Endothelial cell of umbilical vein (primary cell): ENCODE measurements at regions not wholly inside any gene's neighbourhood (a gene's known extent, or its start where the extent isn't known, plus 50 kb on each side); places are given as distances from the start of the nearest gene placed in this dataset.

ENCODE experiments used
- BruUV-seq: library from RNA; stranded (reverse); fragments of 400-500 nt; replicated peaks from 2 replicates; lab custom pipeline; 2021; lab: Mats Ljungman, UMichigan
- CTCF ChIA-PET: fragments of 300-600, 350-600 bp; sonication (Branson Sonifier 250); formaldehyde crosslinking; loops from one replicate; lab custom pipeline; 2021; ENCODE audit warnings: antibody characterized with exemption, inconsistent platforms; lab: Charles Lee
- POLR2A ChIA-PET: fragments of 300-600, 350-600 bp; sonication (Branson Sonifier 250); formaldehyde crosslinking; loops from one replicate; lab custom pipeline; 2021; ENCODE audit warnings: antibody characterized with exemption, inconsistent platforms; lab: Charles Lee
- DNase-seq: peaks from one replicate; pipeline ENCODE4 v3.0.0-alpha.2; 2011; ENCODE audit warnings: low read depth, low spot score
- FAIRE-seq: peaks from 2 replicates; lab custom pipeline; 2011; peaks lifted over from hg19 to GRCh38; lab: Jason Lieb, UNC
- H2AFZ ChIP-seq: 2 replicates; pipeline ENCODE4 v1.6.0; 2012; ENCODE audit warnings: low read depth, low read length, control low read depth, inconsistent platforms
- H3K27ac ChIP-seq: 2 replicates; pipeline ENCODE4 v1.5.1; 2011; ENCODE audit warnings: low read depth, mild to moderate bottlenecking, control low read depth, low read length, moderate library complexity; ENCODE audit not compliant: insufficient read depth
- H3K27me3 ChIP-seq, 2 experiments: 2 replicates each; pipeline versions ENCODE4 v1.6.0 to v1.6.1; 2011; ENCODE audit warnings: low read length in 2 of 2, mixed read lengths in 1 of 2; ENCODE audit not compliant: control insufficient read depth in 2 of 2, insufficient read depth in 2 of 2
- H3K36me3 ChIP-seq, 2 experiments: 2 replicates in 1 of 2; 3 replicates in 1 of 2; pipeline ENCODE4 v1.5.1; 2011; ENCODE audit warnings: low read length in 2 of 2, mild to moderate bottlenecking in 1 of 2, moderate library complexity in 1 of 2; ENCODE audit not compliant: control insufficient read depth in 2 of 2, insufficient read depth in 2 of 2; ENCODE audit errors: extremely low read depth in 1 of 2
- H3K4me1 ChIP-seq: 3 replicates; pipeline ENCODE4 v1.5.1; 2011; ENCODE audit warnings: mild to moderate bottlenecking, low read length; ENCODE audit not compliant: control insufficient read depth, insufficient read depth; ENCODE audit errors: extremely low read depth
- H3K4me2 ChIP-seq: 2 replicates; pipeline ENCODE4 v1.6.1; 2011; ENCODE audit warnings: low read length, control low read depth, mixed read lengths; ENCODE audit not compliant: insufficient read depth
- H3K4me3 ChIP-seq, 3 experiments: fragments of 200-600 bp in 1 of 3; sonication (generic), shearing (Covaris generic) in 1 of 3; replicated peaks in 1 of 3; 2 replicates each; pipeline ENCODE4 v1.5.1; 2011 to 2016; ENCODE audit warnings: control low read depth in 3 of 3, low read length in 3 of 3, mild to moderate bottlenecking in 2 of 3, inconsistent platforms in 1 of 3, low read depth in 1 of 3, moderate library complexity in 1 of 3; ENCODE audit not compliant: insufficient read depth in 1 of 3
- H3K79me2 ChIP-seq: 2 replicates; pipeline ENCODE4 v1.6.0; 2012; ENCODE audit warnings: low read length, inconsistent platforms; ENCODE audit not compliant: control insufficient read depth, insufficient read depth
- H3K9ac ChIP-seq: replicated peaks from 2 replicates; pipeline ENCODE3; 2011; ENCODE audit warnings: low read length, control low read depth; ENCODE audit not compliant: insufficient read depth; ENCODE audit errors: extremely low read depth
- H3K9me1 ChIP-seq: replicated peaks from 3 replicates; pipeline ENCODE4 v1.6.0; 2011; ENCODE audit warnings: mild to moderate bottlenecking, low read length; ENCODE audit not compliant: control insufficient read depth, insufficient read depth; ENCODE audit errors: extremely low read depth
- H3K9me3 ChIP-seq: replicated peaks from 2 replicates; pipeline ENCODE4 v1.5.1; 2012; ENCODE audit warnings: low read length, inconsistent platforms; ENCODE audit not compliant: control insufficient read depth, insufficient read depth
- H4K20me1 ChIP-seq: replicated peaks from 2 replicates; pipeline ENCODE3; 2011; ENCODE audit warnings: mild to moderate bottlenecking, low read length; ENCODE audit not compliant: control insufficient read depth, insufficient read depth; ENCODE audit errors: extremely low read depth
- CTCF ChIP-seq, 2 donors: IDR thresholded peaks; 1 replicate in 1 of 2; 2 replicates in 1 of 2; pipeline ENCODE4 v1.5.1; 2011; ENCODE audit warnings: low read length in 2 of 2, mild to moderate bottlenecking in 2 of 2, moderate library complexity in 2 of 2, control low read depth in 1 of 2, inconsistent platforms in 1 of 2, low read depth in 1 of 2; ENCODE audit not compliant: insufficient read depth in 1 of 2; ENCODE audit errors: extremely low read depth in 1 of 2
- EZH2 ChIP-seq: IDR thresholded peaks from 2 replicates; pipeline ENCODE4 v1.6.1; 2012; ENCODE audit warnings: borderline replicate concordance, low read depth, mild to moderate bottlenecking, moderate library complexity, low read length, inconsistent platforms; ENCODE audit not compliant: severe bottlenecking
- FOS ChIP-seq: IDR thresholded peaks from 2 replicates; pipeline ENCODE4 v1.6.1; 2011; ENCODE audit warnings: mild to moderate bottlenecking, low read length, moderate library complexity, borderline replicate concordance; ENCODE audit not compliant: insufficient read depth
- GATA2 ChIP-seq: IDR thresholded peaks from 2 replicates; pipeline ENCODE4 v1.7.0; 2011; ENCODE audit warnings: low read depth, mild to moderate bottlenecking, moderate library complexity, mixed read lengths, low read length; ENCODE audit not compliant: insufficient read length, insufficient read depth
- JUN ChIP-seq: IDR thresholded peaks from 2 replicates; pipeline ENCODE4 v1.6.1; 2011; ENCODE audit warnings: borderline replicate concordance, low read depth; ENCODE audit not compliant: insufficient read length, insufficient read depth
- MAX ChIP-seq: IDR thresholded peaks from 2 replicates; pipeline ENCODE4 v1.6.1; 2011; ENCODE audit not compliant: insufficient read depth, insufficient read length
- MYC ChIP-seq: IDR thresholded peaks from one replicate; pipeline ENCODE4 v1.6.1; 2011; ENCODE audit warnings: mild to moderate bottlenecking, low read depth, low read length
- POLR2A ChIP-seq: IDR thresholded peaks from 2 replicates; pipeline ENCODE4 v1.6.1; 2012; ENCODE audit warnings: low read depth, mild to moderate bottlenecking, control low read depth, low read length
- POLR2AphosphoS5 ChIP-seq: IDR thresholded peaks from 2 replicates; pipeline ENCODE4 v1.6.1; 2012; ENCODE audit warnings: low read depth, mild to moderate bottlenecking, control low read depth, low read length, moderate library complexity; ENCODE audit not compliant: insufficient read depth
- dilution Hi-C: fragments of 300-500 bp; cut with MboI; formaldehyde crosslinking; loops from one replicate; pipeline ENCODE4 v1.15.0; 2019; ENCODE audit warnings: low sequenced_read_pairs; ENCODE audit not compliant: extremely low pct_ligation_motif_present
- intact Hi-C: fragments of 100-400 bp; cut with micrococcal nuclease; formaldehyde crosslinking; loops from one replicate; pipeline ENCODE4 v1.10.0; 2022

GRCh38 chr6:120112980-120113379 is 763.4 kb upstream of the MAN1A1 start:
- dilution Hi-C loops, result no loop called here
- no peak for FAIRE-seq
- BruUV-seq, result no TSS peak

More at GRCh38 chr6:120112980-120113379, 763.4 kb upstream of the MAN1A1 start:
- Histone ChIP-seq H3K9me1 (no peaks in the 10 kb centered on the region), H3K79me2 (no peaks in the 10 kb centered on the region), H3K9me3 (no peaks in the 10 kb centered on the region), H3K27me3 (no peaks in the 10 kb centered on the region), H2AFZ (no peak overlapping the region), H4K20me1 (no peaks in the 10 kb centered on the region), H3K9ac (no peak overlapping the region), H3K27ac (no peak overlapping the region), H3K4me2 (no peak overlapping the region), H3K4me3 (no peak overlapping the region), H3K36me3 (no peaks in the 10 kb centered on the region), H3K4me1 (no peaks in the 10 kb centered on the region)
- ChIA-PET CTCF (no interaction called here), POLR2A (no interaction called here)
- DNase-seq, result no peak
- TF ChIP-seq POLR2A (no peak), MYC (no peak), GATA2 (no peak), FOS (no peak), MAX (no peak), CTCF (IDR thresholded peaks at IDR 0.05; ENCODE audit: extremely low read depth in 1 of 2, insufficient read depth in 1 of 2, low read depth in 1 of 2, low read length in 2 of 2) (no peak), JUN (no peak), EZH2 (no peak), POLR2AphosphoS5 (no peak)
- intact Hi-C loops, result no loop called here
